ENCODE measurements at regions not wholly inside any gene's neighbourhood (a gene's known extent, or its start where the extent isn't known, plus 50 kb on each side); places are given as distances from the start of the nearest gene placed in this dataset.

- H3K27me3 ChIP-seq (replicated peaks): no peaks in the 10 kb centered on the region
- in situ Hi-C loops (cut with HindIII; ENCODE audit: low pct_ligation_motif_present, low sequenced_read_pairs): no loop called here
- DNase-seq: no peak
- TF ChIP-seq CTCF (IDR thresholded peaks at IDR 0.05; ENCODE audit: low read depth, low read length, missing control alignments): no peak
- H3K36me3 ChIP-seq (replicated peaks): no peaks in the 10 kb centered on the region
- no peak overlapping the region for H3K4me3 ChIP-seq (ENCODE audit: low read depth, low read length)
- no peak overlapping the region for H3K27ac ChIP-seq
Observed at GRCh38 chr20:24066076-24066700, 77.6 kb upstream of the GGTLC1 start.

GRCh38 chr20:24064915-24065314, 76.3 kb upstream of the GGTLC1 start:
- Histone ChIP-seq H3K27me3 (replicated peaks) (no peaks in the 10 kb centered on the region), H3K4me3 (ENCODE audit: low read depth, low read length) (no peak overlapping the region), H3K27ac (no peak overlapping the region), H3K36me3 (replicated peaks) (no peaks in the 10 kb centered on the region)
- no peak for DNase-seq
- in situ Hi-C loops (cut with HindIII; ENCODE audit: low pct_ligation_motif_present, low sequenced_read_pairs): no loop called here
- no peak for TF ChIP-seq CTCF (IDR thresholded peaks at IDR 0.05; ENCODE audit: low read depth, low read length, missing control alignments)

DNA sequence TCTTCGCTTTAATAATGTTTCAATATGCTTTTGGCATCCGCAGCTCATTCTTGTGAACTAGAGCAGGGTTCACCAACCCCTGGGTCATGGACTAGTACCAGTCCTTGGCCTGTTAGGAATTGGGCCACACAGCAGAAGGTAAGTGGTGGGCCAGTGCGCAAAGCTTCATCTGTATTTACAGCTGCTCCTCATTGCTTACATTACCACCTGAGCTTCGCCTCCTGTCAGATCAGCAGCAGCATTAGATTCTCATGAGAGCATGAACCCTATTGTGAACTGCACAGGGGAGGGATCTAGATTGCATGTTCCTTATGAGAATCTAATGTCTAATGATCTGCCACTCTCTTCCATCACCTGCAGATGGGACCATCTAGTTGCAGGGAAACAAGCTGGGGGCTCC, 75.5 kb upstream of the GGTLC1 start:
- in situ Hi-C loops (cut with HindIII; ENCODE audit: low pct_ligation_motif_present, low sequenced_read_pairs): no loop called here

DNA sequence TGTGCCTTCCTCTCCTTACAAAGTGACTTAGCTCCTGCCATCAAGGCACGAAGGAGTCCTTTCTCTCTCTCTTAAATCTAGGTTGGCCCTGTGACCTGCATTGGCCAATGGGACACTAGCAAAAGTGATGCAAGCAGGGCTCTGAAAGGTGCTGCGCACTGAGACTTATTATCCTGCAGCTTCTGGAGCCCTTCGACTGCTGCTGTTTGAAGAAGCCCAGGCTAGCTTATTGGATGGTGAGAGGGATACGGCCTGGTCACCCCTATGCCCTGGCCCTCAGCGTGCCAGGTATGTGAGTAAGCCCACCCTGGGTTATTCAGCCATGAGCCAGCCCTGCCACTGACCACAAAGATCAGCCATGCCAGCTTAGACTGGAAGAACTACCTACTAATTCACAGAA, 74.5 kb upstream of the GGTLC1 start:
- in situ Hi-C loops (cut with HindIII; ENCODE audit: low pct_ligation_motif_present, low sequenced_read_pairs): no loop called here
- H3K27me3 ChIP-seq (replicated peaks): no peaks in the 10 kb centered on the region
- TF ChIP-seq CTCF (IDR thresholded peaks at IDR 0.05; ENCODE audit: low read depth, low read length, missing control alignments): no peak
- no peak for DNase-seq
- no peak overlapping the region for H3K27ac ChIP-seq
- no peaks in the 10 kb centered on the region for H3K36me3 ChIP-seq (replicated peaks)
- no peak overlapping the region for H3K4me3 ChIP-seq (ENCODE audit: low read depth, low read length)

More for the DNA sequence above, 75.5 kb upstream of the GGTLC1 start:
- no peak for DNase-seq
- H3K36me3 ChIP-seq (replicated peaks): no peaks in the 10 kb centered on the region
- H3K27me3 ChIP-seq (replicated peaks): no peaks in the 10 kb centered on the region
- no peak overlapping the region for H3K4me3 ChIP-seq (ENCODE audit: low read depth, low read length)
- H3K27ac ChIP-seq: no peak overlapping the region
- no peak for TF ChIP-seq CTCF (IDR thresholded peaks at IDR 0.05; ENCODE audit: low read depth, low read length, missing control alignments)

DNA sequence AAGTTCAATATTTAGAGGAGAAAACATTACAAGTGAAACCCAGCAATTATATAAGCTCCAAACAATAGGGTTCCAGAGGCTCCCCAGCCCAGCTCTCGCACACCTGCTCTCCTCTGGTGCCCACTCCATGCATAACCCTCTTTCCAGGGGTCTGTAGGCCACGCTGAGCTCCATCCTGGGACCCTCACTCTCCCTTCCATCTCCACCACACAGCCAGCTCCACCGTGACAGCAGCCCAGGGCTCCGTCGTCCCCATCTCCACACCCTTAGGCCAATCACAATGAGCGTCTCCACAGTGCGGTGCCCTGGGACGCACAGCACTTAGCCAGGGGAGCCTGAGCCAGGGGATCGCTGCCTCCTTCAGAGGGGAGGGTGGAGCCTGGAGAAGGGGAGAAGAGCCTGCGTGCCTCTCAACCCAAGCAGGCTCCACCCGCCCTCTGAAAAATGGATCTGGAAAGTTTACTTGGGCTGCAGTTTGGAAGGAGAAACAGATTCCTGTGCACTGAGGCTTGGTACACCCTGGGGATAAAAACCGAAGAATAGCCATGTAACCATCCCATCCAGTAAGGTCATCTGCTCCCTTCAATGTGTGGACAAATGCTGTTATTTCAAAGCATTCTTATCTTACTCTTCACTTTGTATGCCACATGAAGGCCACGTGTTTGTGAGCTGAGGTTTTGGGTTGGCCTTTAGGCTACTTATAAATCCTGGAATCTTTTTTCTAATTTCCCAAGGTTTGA, 72.4 kb upstream of the GGTLC1 start:
- no peaks in the 10 kb centered on the region for H3K27me3 ChIP-seq (replicated peaks)
- DNase-seq: no peak
- H3K27ac ChIP-seq: no peak overlapping the region
- TF ChIP-seq CTCF (IDR thresholded peaks at IDR 0.05; ENCODE audit: low read depth, low read length, missing control alignments): no peak
- H3K4me3 ChIP-seq (ENCODE audit: low read depth, low read length): no peak overlapping the region
- in situ Hi-C loops (cut with HindIII; ENCODE audit: low pct_ligation_motif_present, low sequenced_read_pairs): no loop called here
- H3K36me3 ChIP-seq (replicated peaks): no peaks in the 10 kb centered on the region

All from brain microvascular endothelial cell (primary cell).